H9 (cell line): ENCODE measurements at regions not wholly inside any gene's neighbourhood (a gene's known extent, or its start where the extent isn't known, plus 50 kb on each side); places are given as distances from the start of the nearest gene placed in this dataset.

Experiments
- DNase-seq: peaks from one replicate; pipeline ENCODE4 v3.0.0-alpha.2; 2017
- H2AFZ ChIP-seq: one replicate; pipeline ENCODE4 v1.6.1; 2013; ENCODE audit warnings: mild to moderate bottlenecking, low read length, control low read depth, moderate library complexity
- H2AK5ac ChIP-seq: 2 replicates; pipeline ENCODE4 v1.6.1; 2013; ENCODE audit warnings: low read length, control low read depth, mixed read lengths; ENCODE audit not compliant: insufficient read length
- H2BK120ac ChIP-seq: one replicate; pipeline ENCODE4 v1.6.1; 2013; ENCODE audit warnings: low read depth, mild to moderate bottlenecking, low read length, control low read depth, inconsistent platforms; ENCODE audit not compliant: poor library complexity, severe bottlenecking
- H2BK12ac ChIP-seq: 2 replicates; pipeline ENCODE4 v1.6.1; 2013; ENCODE audit warnings: low read length, control low read depth, mixed read lengths, low read depth; ENCODE audit not compliant: insufficient read length
- H2BK15ac ChIP-seq: 2 replicates; pipeline ENCODE4 v1.6.1; 2013; ENCODE audit warnings: low read depth, low read length, control low read depth
- H2BK20ac ChIP-seq: one replicate; pipeline ENCODE4 v1.6.1; 2013; ENCODE audit warnings: low read depth, mild to moderate bottlenecking, low read length, control low read depth, inconsistent platforms; ENCODE audit not compliant: poor library complexity, severe bottlenecking
- H2BK5ac ChIP-seq: 2 replicates; pipeline ENCODE4 v1.6.1; 2013; ENCODE audit warnings: low read length, control low read depth, mixed read lengths; ENCODE audit not compliant: insufficient read length
- H3K14ac ChIP-seq: 2 replicates; pipeline ENCODE4 v1.6.1; 2013; ENCODE audit warnings: low read length, control low read depth; ENCODE audit not compliant: insufficient read depth
- H3K18ac ChIP-seq: 2 replicates; pipeline ENCODE4 v1.6.1; 2013; ENCODE audit warnings: low read depth, mild to moderate bottlenecking, mixed read lengths, low read length, control low read depth; ENCODE audit not compliant: insufficient read length
- H3K23ac ChIP-seq: 2 replicates; pipeline ENCODE4 v1.6.1; 2013; ENCODE audit warnings: low read length, control low read depth, mixed read lengths, low read depth; ENCODE audit not compliant: insufficient read length
- H3K23me2 ChIP-seq: 2 replicates; pipeline ENCODE4 v1.6.1; 2013; ENCODE audit warnings: low read depth, mild to moderate bottlenecking, mixed read lengths, low read length, control low read depth; ENCODE audit not compliant: insufficient read length, poor library complexity, severe bottlenecking
- H3K27ac ChIP-seq: 2 replicates; pipeline ENCODE4 v1.5.1; 2013; ENCODE audit warnings: low read length, control low read depth, mixed read lengths, low read depth; ENCODE audit not compliant: insufficient read length
- H3K27me3 ChIP-seq: 2 replicates; pipeline ENCODE4 v1.6.1; 2013; ENCODE audit warnings: low read length, control low read depth, inconsistent platforms; ENCODE audit not compliant: insufficient read depth
- H3K4ac ChIP-seq: 2 replicates; pipeline ENCODE4 v1.6.1; 2013; ENCODE audit warnings: low read depth, mild to moderate bottlenecking, control low read depth, inconsistent platforms, low read length, moderate library complexity
- H3K4me1 ChIP-seq: 2 replicates; pipeline ENCODE4 v1.6.1; 2013; ENCODE audit warnings: low read length, control low read depth, inconsistent platforms; ENCODE audit not compliant: insufficient read depth
- H3K4me2 ChIP-seq: 2 replicates; pipeline ENCODE4 v1.6.1; 2013; ENCODE audit warnings: low read length, control low read depth, mixed read lengths; ENCODE audit not compliant: insufficient read length, insufficient read depth
- H3K56ac ChIP-seq: 2 replicates; pipeline ENCODE4 v1.6.1; 2013; ENCODE audit warnings: low read depth, mild to moderate bottlenecking, mixed read lengths, low read length, control low read depth; ENCODE audit not compliant: insufficient read length
- H3K79me1 ChIP-seq: 2 replicates; pipeline ENCODE4 v1.6.1; 2013; ENCODE audit warnings: low read depth, mild to moderate bottlenecking, moderate library complexity, low read length, control low read depth, inconsistent platforms; ENCODE audit not compliant: insufficient read depth, poor library complexity, severe bottlenecking
- H3K79me2 ChIP-seq: 2 replicates; pipeline ENCODE4 v1.6.1; 2013; ENCODE audit warnings: low read length, control low read depth, inconsistent platforms; ENCODE audit not compliant: insufficient read depth
- H3K9ac ChIP-seq: 2 replicates; pipeline ENCODE4 v1.6.1; 2013; ENCODE audit warnings: low read length, control low read depth, mixed read lengths; ENCODE audit not compliant: insufficient read length; ENCODE audit errors: extremely low read depth
- H3K9me3 ChIP-seq: one replicate; pipeline ENCODE4 v1.6.1; 2013; ENCODE audit warnings: low read depth, low read length, inconsistent platforms; ENCODE audit not compliant: control insufficient read depth
- H3T11ph ChIP-seq: one replicate; pipeline ENCODE4 v1.6.1; 2013; ENCODE audit warnings: mild to moderate bottlenecking, low read length, control low read depth, inconsistent platforms
- H4K20me1 ChIP-seq: one replicate; pipeline ENCODE4 v1.6.1; 2013; ENCODE audit not compliant: control insufficient read depth, insufficient read length, insufficient read depth
- H4K5ac ChIP-seq: 2 replicates; pipeline ENCODE4 v1.6.1; 2013; ENCODE audit warnings: low read depth, mild to moderate bottlenecking, mixed read lengths, low read length, control low read depth; ENCODE audit not compliant: insufficient read length
- H4K8ac ChIP-seq: replicated peaks from 2 replicates; pipeline ENCODE4 v1.6.1; 2013; ENCODE audit warnings: low read length, control low read depth, mixed read lengths, low read depth; ENCODE audit not compliant: insufficient read length
- H4K91ac ChIP-seq: 2 replicates; pipeline ENCODE4 v1.6.1; 2013; ENCODE audit warnings: low read depth, mild to moderate bottlenecking, moderate library complexity, mixed read lengths, low read length, control low read depth; ENCODE audit not compliant: insufficient read length
- H3K27ac Mint-ChIP-seq, 3 experiments: 2 replicates in 2 of 3; 3 replicates in 1 of 3; pipeline ENCODE4 v1.8.0; 2020 to 2021; ENCODE audit warnings: mixed read lengths in 3 of 3, mild to moderate bottlenecking in 1 of 3, moderate library complexity in 1 of 3
- H3K27me3 Mint-ChIP-seq: 2 replicates; pipeline ENCODE4 v1.8.0; 2021; ENCODE audit warnings: low read depth, mild to moderate bottlenecking, moderate library complexity, mixed read lengths
- H3K36me3 Mint-ChIP-seq, 3 experiments: 2 replicates in 2 of 3; 3 replicates in 1 of 3; pipeline ENCODE4 v1.8.0; 2020 to 2021; ENCODE audit warnings: low read depth in 3 of 3, mixed read lengths in 3 of 3; ENCODE audit not compliant: insufficient read depth in 1 of 3
- H3K4me1 Mint-ChIP-seq, 2 experiments: 2 replicates each; pipeline ENCODE4 v1.8.0; 2020; ENCODE audit warnings: mixed read lengths in 2 of 2
- H3K4me3 Mint-ChIP-seq, 2 experiments: 2 replicates in 1 of 2; 3 replicates in 1 of 2; pipeline ENCODE4 v1.8.0; 2020 to 2021; ENCODE audit warnings: mild to moderate bottlenecking in 2 of 2, mixed read lengths in 2 of 2, moderate library complexity in 1 of 2
- H3K9me3 Mint-ChIP-seq, 2 experiments: 2 replicates in 1 of 2; 3 replicates in 1 of 2; pipeline ENCODE4 v1.8.0; 2020; ENCODE audit warnings: mild to moderate bottlenecking in 2 of 2, mixed read lengths in 2 of 2, moderate library complexity in 1 of 2
- CTCF ChIP-seq: fragments of 200-600 bp; sonication (generic); conservative IDR thresholded peaks from 3 replicates; pipeline ENCODE4 v1.8.0; 2021; ENCODE audit warnings: antibody characterized with exemption, mild to moderate bottlenecking
- WGBS: extraction: QIAGEN DNeasy Blood & Tissue Kit; methylation state at CpG from one replicate; pipeline ENCODE4 v1.1.7; 2013; ENCODE audit warnings: missing lambda C conversion rate, low lambda C conversion rate, mixed read lengths; ENCODE audit not compliant: insufficient read length; ENCODE audit errors: extremely low coverage; 5-methylcytosine and 5-hydroxymethylcytosine counted together

GRCh38 chr12:88867510-88867909, 287.2 kb upstream of the KITLG start:
- Histone ChIP-seq H3K9ac (no peak overlapping the region), H3K18ac (no peak overlapping the region), H3K56ac (no peak overlapping the region), H2BK12ac (no peak overlapping the region), H4K20me1 (no peaks in the 10 kb centered on the region), H4K5ac (no peak overlapping the region), H3K27ac (no peak overlapping the region), H2AFZ (no peak overlapping the region), H3K27me3 (no peaks in the 10 kb centered on the region), H3K79me1 (no peaks in the 10 kb centered on the region), H3T11ph (no peak overlapping the region), H3K4ac (no peak overlapping the region), H2BK15ac (no peak overlapping the region), H4K8ac (no peak overlapping the region), H2BK120ac (no peak overlapping the region), H2AK5ac (no peak overlapping the region), H4K91ac (no peak overlapping the region), H2BK20ac (no peak overlapping the region), H3K4me1 (peaks cover 2% of the 10 kb centered on the region; the same call in 1 of the 2 replicates), H3K79me2 (no peaks in the 10 kb centered on the region), H3K23me2 (no peaks in the 10 kb centered on the region), H3K9me3 (no peaks in the 10 kb centered on the region), H3K23ac (no peak overlapping the region), H3K14ac (no peak overlapping the region), H2BK5ac (no peak overlapping the region), H3K4me2 (no peak overlapping the region)
- Mint-ChIP-seq H3K9me3 (no peaks in the 10 kb centered on the region), H3K36me3 (no peaks in the 10 kb centered on the region), H3K4me1 (peaks cover 22 to 26% of the 10 kb centered on the region in 2 experiments), H3K27ac (no peak overlapping the region), H3K4me3 (no peak overlapping the region), H3K27me3 (no peaks in the 10 kb centered on the region)
- DNase-seq, result no peak
- TF ChIP-seq CTCF, result no peak
- WGBS, result no CpG with 5 or more reads among the region's 2 CpGs
